ENCODE measurements at regions not wholly inside any gene's neighbourhood (a gene's known extent, or its start where the extent isn't known, plus 50 kb on each side); places are given as distances from the start of the nearest gene placed in this dataset.

- H3K27me3 ChIP-seq (ENCODE audit: insufficient read depth, poor library complexity, severe bottlenecking), result no peaks in the 10 kb centered on the region
- no peak overlapping the region for H3K4me3 ChIP-seq (replicated peaks; ENCODE audit: insufficient read depth, low read length)
- TF ChIP-seq POLR2AphosphoS5 (IDR thresholded peaks at IDR 0.05; ENCODE audit: low read depth), result no peak
- TF ChIP-seq CTCF (IDR thresholded peaks at IDR 0.05; ENCODE audit: insufficient read depth, low read length), result no peak
- TF ChIP-seq GABPA (IDR thresholded peaks at IDR 0.05; ENCODE audit: low read depth), result no peak
- TF ChIP-seq SPI1 (IDR thresholded peaks at IDR 0.05; ENCODE audit: borderline replicate concordance, low read depth), result no peak
- no peak for TF ChIP-seq REST (IDR thresholded peaks at IDR 0.05; ENCODE audit: insufficient replicate concordance, low read depth)
- H3K27ac ChIP-seq (replicated peaks), result no peak overlapping the region
- no peak for DNase-seq (ENCODE audit: low read depth in 1 of 2, low spot score in 1 of 2)
Measured at GRCh38 chr22:41023299-41023623, 69.1 kb upstream of the EP300 start.

- H3K27me3 ChIP-seq (ENCODE audit: insufficient read depth, poor library complexity, severe bottlenecking), result no peaks in the 10 kb centered on the region
- TF ChIP-seq POLR2AphosphoS5 (IDR thresholded peaks at IDR 0.05; ENCODE audit: low read depth) (no peak), GABPA (IDR thresholded peaks at IDR 0.05; ENCODE audit: low read depth) (no peak), REST (IDR thresholded peaks at IDR 0.05; ENCODE audit: insufficient replicate concordance, low read depth) (no peak), SPI1 (IDR thresholded peaks at IDR 0.05; ENCODE audit: borderline replicate concordance, low read depth) (no peak), CTCF (IDR thresholded peaks at IDR 0.05; ENCODE audit: insufficient read depth, low read length) (no peak)
- DNase-seq (ENCODE audit: low read depth in 1 of 2, low spot score in 1 of 2), result peak in 1 of 2 experiments; percentile 43
- H3K27ac ChIP-seq (replicated peaks), result no peak overlapping the region
- H3K4me3 ChIP-seq (replicated peaks; ENCODE audit: insufficient read depth, low read length), result no peak overlapping the region
Measured at GRCh38 chr22:41028841-41029240, 63.6 kb upstream of the EP300 start.

- no peak overlapping the region for H3K4me3 ChIP-seq (replicated peaks; ENCODE audit: insufficient read depth, low read length)
- DNase-seq (ENCODE audit: low read depth in 1 of 2, low spot score in 1 of 2), result no peak
- H3K27ac ChIP-seq (replicated peaks), result no peak overlapping the region
- TF ChIP-seq REST (IDR thresholded peaks at IDR 0.05; ENCODE audit: insufficient replicate concordance, low read depth), result no peak
- no peak for TF ChIP-seq POLR2AphosphoS5 (IDR thresholded peaks at IDR 0.05; ENCODE audit: low read depth)
- no peak for TF ChIP-seq GABPA (IDR thresholded peaks at IDR 0.05; ENCODE audit: low read depth)
- no peak for TF ChIP-seq SPI1 (IDR thresholded peaks at IDR 0.05; ENCODE audit: borderline replicate concordance, low read depth)
- no peak for TF ChIP-seq CTCF (IDR thresholded peaks at IDR 0.05; ENCODE audit: insufficient read depth, low read length)
- no peaks in the 10 kb centered on the region for H3K27me3 ChIP-seq (ENCODE audit: insufficient read depth, poor library complexity, severe bottlenecking)
Measured at GRCh38 chr22:41030891-41031290, 61.5 kb upstream of the EP300 start.
